K562 (cell line): ENCODE measurements at regions not wholly inside any gene's neighbourhood (a gene's known extent, or its start where the extent isn't known, plus 50 kb on each side); places are given as distances from the start of the nearest gene placed in this dataset.

Source experiments
- ATAC-seq: fragments of 200-7000 bp; cut with Tn5 transposase; 3 replicates; pipeline ENCODE4 v1.9.1; 2020; ENCODE audit warnings: moderate library complexity
- BruUV-seq: library from RNA; stranded (reverse); fragments of 400-500 nt; replicated peaks from 2 replicates; lab custom pipeline; 2021; lab: Mats Ljungman, UMichigan
- CTCF ChIA-PET: fragments of 300-600 bp; formaldehyde crosslinking; extraction: SDS; loops from one replicate; lab custom pipeline; 2021; ENCODE audit warnings: low intra/inter-chr PET ratio; lab: Yijun Ruan, JAX
- POLR2A ChIA-PET: fragments of 300-600, 350-650 bp; sonication (Branson Sonifier 250); formaldehyde crosslinking; extraction: SDS; loops from one replicate; lab custom pipeline; 2021; ENCODE audit warnings: antibody characterized with exemption, inconsistent platforms; lab: Yijun Ruan, JAX
- DNase-seq, 4 experiments: peaks; one replicate each; pipeline versions ENCODE4 v3.0.0 to v3.0.0-alpha.2; 2011 to 2018; ENCODE audit warnings: low spot score in 3 of 4, mixed read lengths in 3 of 4; ENCODE audit errors: extremely low read depth in 1 of 4
- FAIRE-seq: peaks from 2 replicates; lab custom pipeline; 2011; peaks lifted over from hg19 to GRCh38; lab: Jason Lieb, UNC
- H2AFZ ChIP-seq: 2 replicates; pipeline ENCODE4 v1.6.0; 2011; ENCODE audit warnings: low read depth, low read length, control low read depth, inconsistent platforms
- H3K27ac ChIP-seq: fragments of 200-600 bp; 3 replicates; pipeline ENCODE4 v1.8.0; 2011; ENCODE audit warnings: low read depth, mild to moderate bottlenecking, control low read depth, inconsistent platforms, low read length, moderate library complexity, mixed read lengths; ENCODE audit errors: extremely low read depth
- H3K27me3 ChIP-seq, 2 experiments: fragments of 300-600 bp in 1 of 2; 2 replicates in 1 of 2; 3 replicates in 1 of 2; pipeline versions ENCODE4 v1.6.0 to v1.8.0; 2011; ENCODE audit warnings: inconsistent platforms in 2 of 2, low read length in 2 of 2, mild to moderate bottlenecking in 1 of 2, mixed read lengths in 1 of 2, moderate library complexity in 1 of 2; ENCODE audit not compliant: control insufficient read depth in 2 of 2, insufficient read depth in 2 of 2
- H3K36me3 ChIP-seq: fragments of 300-600 bp; 3 replicates; pipeline ENCODE4 v1.8.0; 2011; ENCODE audit warnings: mild to moderate bottlenecking, low read length, inconsistent platforms; ENCODE audit not compliant: control insufficient read depth, insufficient read depth
- H3K4me1 ChIP-seq, 2 experiments: fragments of 200-600 bp in 1 of 2; replicated peaks in 1 of 2; 2 replicates in 1 of 2; 3 replicates in 1 of 2; pipeline versions ENCODE4 v1.5.1 to v1.8.0; 2011; ENCODE audit warnings: inconsistent platforms in 2 of 2, low read length in 2 of 2, mild to moderate bottlenecking in 1 of 2, mixed read lengths in 1 of 2, moderate library complexity in 1 of 2; ENCODE audit not compliant: control insufficient read depth in 2 of 2, insufficient read depth in 2 of 2
- H3K4me2 ChIP-seq: 2 replicates; pipeline ENCODE4 v1.6.1; 2011; ENCODE audit warnings: low read length, control low read depth, inconsistent platforms, mixed read lengths; ENCODE audit not compliant: insufficient read depth
- H3K4me3 ChIP-seq: fragments of 200-600 bp; sonication (generic), shearing (Covaris generic); 2 replicates; pipeline ENCODE4 v1.5.1; 2016; ENCODE audit warnings: control low read depth, inconsistent platforms
- H3K79me2 ChIP-seq: fragments of 200-600 bp; 3 replicates; pipeline ENCODE4 v1.8.0; 2011; ENCODE audit warnings: low read length, inconsistent platforms; ENCODE audit not compliant: control insufficient read depth, insufficient read depth
- H3K9ac ChIP-seq, 2 experiments: 2 replicates each; pipeline versions ENCODE4 v1.6.0 to v1.6.1; 2011; ENCODE audit warnings: low read depth in 2 of 2, low read length in 2 of 2, control low read depth in 1 of 2, inconsistent platforms in 1 of 2, mild to moderate bottlenecking in 1 of 2, mixed read lengths in 1 of 2; ENCODE audit not compliant: insufficient read depth in 1 of 2
- H3K9me1 ChIP-seq: one replicate; pipeline ENCODE4 v1.6.0; 2011; ENCODE audit warnings: inconsistent platforms, mild to moderate bottlenecking, low read length, moderate library complexity; ENCODE audit not compliant: control insufficient read depth, insufficient read depth
- H3K9me3 ChIP-seq: replicated peaks from 2 replicates; pipeline ENCODE4 v1.5.1; 2011; ENCODE audit warnings: low read depth, low read length, inconsistent platforms; ENCODE audit not compliant: control insufficient read depth, insufficient read depth
- H4K20me1 ChIP-seq: replicated peaks from 2 replicates; pipeline ENCODE4 v1.6.1; 2011; ENCODE audit warnings: low read length, inconsistent platforms, mixed read lengths; ENCODE audit not compliant: control insufficient read depth, insufficient read depth
- FOXJ2 ChIP-seq: fragments of 200-800 bp; sonication (Bioruptor generic); IDR thresholded peaks from 2 replicates; pipeline ENCODE4 v1.6.1; 2016; ENCODE audit warnings: missing genetic modification characterization, missing compliant biosample characterization
- HDGF ChIP-seq: fragments of 450-650 bp; IDR thresholded peaks from 2 replicates; pipeline ENCODE4 v1.6.1; 2016
- KDM1A ChIP-seq, 2 experiments: fragments of 450-650 bp; IDR thresholded peaks; 2 replicates each; pipeline ENCODE4 v1.6.1; 2016; ENCODE audit warnings: mild to moderate bottlenecking in 2 of 2
- KLF13 ChIP-seq: fragments of 450-650 bp; IDR thresholded peaks from 2 replicates; pipeline ENCODE4 v1.6.1; 2016; ENCODE audit warnings: missing genetic modification characterization, low read depth, mild to moderate bottlenecking, missing compliant biosample characterization, moderate library complexity, borderline replicate concordance
- PURB ChIP-seq: sonication (generic); formaldehyde crosslinking; IDR thresholded peaks from 2 replicates; pipeline ENCODE4 v1.9.0; 2021; ENCODE audit warnings: low read depth, mild to moderate bottlenecking, missing genetic modification reagents
- RBM34 ChIP-seq: fragments of 200-400 bp; formaldehyde crosslinking; IDR thresholded peaks from 2 replicates; pipeline ENCODE4 v1.6.1; 2018; ENCODE audit warnings: low read length, borderline replicate concordance; ENCODE audit not compliant: insufficient read depth
- SREBF1 ChIP-seq: fragments of 150-350 bp; IDR thresholded peaks from 2 replicates; pipeline ENCODE4 v1.6.1; 2014; ENCODE audit warnings: antibody characterized with exemption, low read depth, low read length, borderline replicate concordance
- TFE3 ChIP-seq: fragments of 450-650 bp; formaldehyde crosslinking; IDR thresholded peaks from 2 replicates; pipeline ENCODE4 v1.4.0; 2020; ENCODE audit warnings: mild to moderate bottlenecking, mixed read lengths
- TRIM28 ChIP-seq: fragments of 450-650 bp; IDR thresholded peaks from 2 replicates; pipeline ENCODE4 v1.6.1; 2017
- WHSC1 ChIP-seq: IDR thresholded peaks from one replicate; pipeline ENCODE4 v1.6.1; 2012; ENCODE audit warnings: low read length, control low read depth, inconsistent platforms
- ZMIZ1 ChIP-seq, 2 experiments: fragments of 150-350 bp in 1 of 2; IDR thresholded peaks; 2 replicates each; pipeline ENCODE4 v1.6.1; 2012 to 2016; ENCODE audit warnings: low read depth in 2 of 2, low read length in 2 of 2, mild to moderate bottlenecking in 1 of 2, moderate library complexity in 1 of 2
- ZNF592 ChIP-seq: fragments of 450-650 bp; IDR thresholded peaks from 2 replicates; pipeline ENCODE4 v1.6.1; 2017; ENCODE audit warnings: antibody characterized with exemption, mild to moderate bottlenecking
- WGBS: fragments of 100-300 bp; shearing (Covaris generic); methylation state at CpG from one replicate; pipeline ENCODE4 v1.1.6; 2016; ENCODE audit warnings: low coverage, mixed read lengths; ENCODE audit not compliant: insufficient coverage; ENCODE audit errors: missing lambda C conversion rate; 5-methylcytosine and 5-hydroxymethylcytosine counted together
- in situ Hi-C: fragments of 300-500 bp; cut with MboI; formaldehyde crosslinking; loops from 4 replicates; pipeline ENCODE4 v1.15.0; 2018; ENCODE audit warnings: inconsistent platforms, mixed read lengths
- intact Hi-C: fragments of 100-400 bp; cut with micrococcal nuclease; formaldehyde crosslinking; loops from 2 replicates; pipeline ENCODE4 v1.14.2; 2022

GRCh38 chr17:79438058-79438457 lies 172.8 kb downstream of the RBFOX3 start (continued):
- no peak for TF ChIP-seq FOXJ2 (tag)
- TF ChIP-seq KLF13 (tag) = no peak

GRCh38 chr17:79437081-79437480 lies 173.8 kb downstream of the RBFOX3 start:
- in situ Hi-C loops = no loop called here
- no TSS peak for BruUV-seq
- no peaks in the 10 kb centered on the region for H3K79me2 ChIP-seq
- no peaks in the 10 kb centered on the region for H3K36me3 ChIP-seq
- POLR2A ChIA-PET = no interaction called here
- ATAC-seq (no peak), DNase-seq (no peak), FAIRE-seq (no peak)
- H3K27me3 ChIP-seq = peaks cover 8 to 75% of the 10 kb centered on the region in 2 experiments; a peak in 4 of 5 replicates
- H3K4me2 ChIP-seq = no peak overlapping the region
- H4K20me1 ChIP-seq = peaks cover 12% of the 10 kb centered on the region
- no peak overlapping the region for H3K9ac ChIP-seq
- peaks cover 0 to 3% of the 10 kb centered on the region in 2 experiments; a peak in 1 of 5 replicates for H3K4me1 ChIP-seq
- CTCF ChIA-PET = no interaction called here
- intact Hi-C loops = no loop called here
- H3K27ac ChIP-seq = no peak overlapping the region
- no peaks in the 10 kb centered on the region for H3K9me3 ChIP-seq
- no peaks in the 10 kb centered on the region for H3K9me1 ChIP-seq
- no peak for TF ChIP-seq TRIM28
- no peak for TF ChIP-seq KDM1A (IDR thresholded peaks at IDR 0.05)
- no peak for TF ChIP-seq HDGF
- TF ChIP-seq ZMIZ1 (IDR thresholded peaks at IDR 0.05; ENCODE audit: low read depth in 2 of 2, low read length in 2 of 2) = no peak
- no peak for TF ChIP-seq TFE3 (CRISPR knock-in tag)
- TF ChIP-seq PURB (CRISPR knock-in tag) = no peak
- no peak for TF ChIP-seq WHSC1
- TF ChIP-seq ZNF592 = no peak
- no peak for TF ChIP-seq RBM34
- TF ChIP-seq SREBF1 = no peak
- no peak overlapping the region for H2AFZ ChIP-seq
- 3% methylated on average over 9 of the region's 11 CpGs for WGBS
- H3K4me3 ChIP-seq = no peak overlapping the region
